ACHN (cell line): ENCODE measurements at regions not wholly inside any gene's neighbourhood (a gene's known extent, or its start where the extent isn't known, plus 50 kb on each side); places are given as distances from the start of the nearest gene placed in this dataset.

Experiments used
- DNase-seq: peaks from one replicate; pipeline ENCODE4 v3.0.0-alpha.2; 2015
- in situ Hi-C: cut with HindIII; loops from 2 replicates; pipeline ENCODE4 v1.10.0; 2017; ENCODE audit warnings: low sequenced_read_pairs, low pct_ligation_motif_present, low pct_unique_long_range_greater_than_20kb

DNA sequence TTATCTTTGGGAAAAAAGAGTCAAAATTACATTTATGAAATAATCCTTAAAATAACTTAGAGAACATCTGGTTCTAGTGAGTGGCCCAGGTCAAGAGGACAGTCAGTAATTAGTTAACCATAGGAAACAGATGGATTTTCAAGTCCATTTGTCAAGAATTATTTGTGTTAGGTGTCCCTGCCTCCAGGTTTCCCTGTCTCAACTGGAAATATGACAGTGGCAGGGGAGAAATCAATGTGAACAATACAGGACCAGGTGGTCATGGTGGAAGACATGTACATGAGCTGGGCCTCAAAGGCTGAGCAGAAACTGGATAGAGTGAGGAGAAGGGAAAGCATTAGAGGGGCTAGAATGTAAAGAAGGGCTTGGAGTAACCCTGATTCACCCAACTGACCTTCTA lies 372.6 kb downstream of the VPS13C start:
- DNase-seq = no peak
- in situ Hi-C loops = no loop called here

DNA sequence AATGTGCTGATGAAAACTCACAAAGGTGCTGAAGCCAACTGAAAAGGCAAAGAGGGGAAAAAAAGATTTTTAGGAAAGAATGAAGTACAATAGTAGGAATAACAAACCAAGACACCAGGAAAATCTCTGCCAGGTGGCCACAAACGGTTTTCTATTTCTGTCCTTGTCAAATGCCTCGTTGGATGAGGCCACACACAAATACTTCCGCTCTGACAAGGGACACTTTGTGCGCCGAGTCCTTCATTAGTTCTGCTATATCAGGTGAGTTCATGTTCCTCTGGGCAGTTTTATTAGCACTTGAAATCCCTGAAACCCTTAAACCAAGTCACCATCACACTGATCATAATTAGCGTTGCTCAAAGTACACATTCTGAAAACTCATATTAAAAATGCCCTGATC lies 373.1 kb downstream of the VPS13C start:
- no peak for DNase-seq
- in situ Hi-C loops = no loop called here

- in situ Hi-C loops = no loop called here
- DNase-seq = no peak
These were observed 374.3 kb downstream of the VPS13C start for GRCh38 chr15:61685971-61686370.

GRCh38 chr15:61685534-61685933 lies 374.7 kb downstream of the VPS13C start:
- in situ Hi-C loops = no loop called here
- no peak for DNase-seq

DNA sequence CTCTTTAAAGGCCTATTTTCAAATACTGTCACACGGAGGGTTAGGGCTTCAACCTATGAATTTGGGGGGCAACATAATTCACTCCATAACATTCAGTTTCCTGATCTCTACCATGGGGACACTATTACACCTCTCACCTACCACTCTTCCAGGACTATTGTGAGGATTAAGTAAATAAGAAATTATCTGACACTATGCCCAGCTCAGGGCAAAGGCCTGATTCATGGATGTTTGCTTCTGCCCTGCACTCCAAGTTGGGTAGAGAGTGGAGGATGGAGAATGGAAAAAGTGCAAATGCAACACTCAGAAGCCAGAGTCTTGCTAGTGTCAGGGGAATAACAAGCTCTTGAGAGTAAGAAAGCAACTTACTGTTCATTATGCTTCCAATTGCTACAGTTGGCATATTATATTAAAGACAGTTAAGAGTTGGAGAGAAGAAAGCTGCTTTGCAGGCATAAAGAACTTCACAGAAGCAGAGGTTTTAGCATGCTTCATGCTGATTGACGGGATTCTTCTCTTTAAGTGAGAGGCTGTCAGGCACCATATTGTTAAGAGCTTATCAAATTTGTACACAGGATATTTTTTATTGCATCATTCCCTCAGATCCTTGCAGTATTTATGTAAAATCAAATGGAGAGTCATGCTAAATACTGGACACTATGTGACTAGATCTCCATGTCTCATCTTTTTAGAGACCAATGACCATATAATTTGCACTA lies 375.3 kb downstream of the VPS13C start:
- DNase-seq = no peak
- in situ Hi-C loops = no loop called here

- DNase-seq = no peak
- in situ Hi-C loops = no loop called here
These were observed 377.1 kb downstream of the VPS13C start for GRCh38 chr15:61682891-61683735.

GRCh38 chr15:61681676-61682075 lies 378.6 kb downstream of the VPS13C start:
- DNase-seq = no peak
- in situ Hi-C loops = no loop called here

- no peak for DNase-seq
- in situ Hi-C loops = no loop called here
These were observed 379.2 kb downstream of the VPS13C start for GRCh38 chr15:61681038-61681418.

GRCh38 chr15:61680260-61681037 lies 379.8 kb downstream of the VPS13C start:
- in situ Hi-C loops = no loop called here

DNA sequence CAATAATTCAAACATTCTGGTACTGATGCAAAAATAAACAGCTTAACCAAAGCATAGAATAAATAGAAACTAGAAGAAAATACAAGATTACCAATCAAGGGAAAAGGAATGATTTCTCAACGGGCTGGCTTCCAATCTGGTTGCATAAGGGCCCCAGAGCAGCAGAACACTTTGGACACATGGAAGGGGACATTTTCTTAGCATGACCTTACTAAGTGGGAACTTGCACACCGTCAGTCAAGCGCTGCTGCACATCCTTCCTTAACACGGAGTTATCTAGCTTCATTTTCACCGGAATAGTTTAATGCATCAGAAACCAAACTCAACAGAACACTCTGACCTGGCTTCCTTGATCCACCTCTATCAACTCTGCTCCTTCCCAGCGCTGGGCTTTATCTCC lies 388.5 kb downstream of the VPS13C start:
- no peak for DNase-seq
- in situ Hi-C loops = no loop called here

More at GRCh38 chr15:61680260-61681037, 379.8 kb downstream of the VPS13C start:
- no peak for DNase-seq

- DNase-seq = no peak
These were observed 391.8 kb downstream of the VPS13C start for GRCh38 chr15:61668444-61668843.

DNA sequence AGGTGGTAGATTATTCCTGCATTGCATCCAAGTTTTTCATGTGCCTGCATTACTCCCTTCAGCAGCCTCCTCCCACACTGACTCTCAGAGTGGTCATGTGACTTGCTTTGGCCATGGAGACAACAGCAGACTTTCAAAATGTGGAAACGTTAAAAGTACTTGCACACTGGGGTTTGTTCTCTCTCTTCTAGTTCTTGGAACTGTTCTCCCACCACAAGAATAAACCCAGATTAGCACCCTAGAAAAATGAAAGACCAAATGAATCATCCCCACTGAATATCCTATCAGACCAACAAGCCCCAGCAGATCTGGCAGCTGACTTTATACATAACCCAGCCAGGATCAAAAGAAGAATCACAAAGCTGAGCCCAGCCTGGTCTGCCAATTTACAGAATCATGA lies 398.5 kb downstream of the VPS13C start:
- in situ Hi-C loops = no loop called here
- DNase-seq = no peak

More at GRCh38 chr15:61668444-61668843, 391.8 kb downstream of the VPS13C start:
- in situ Hi-C loops = no loop called here

DNA sequence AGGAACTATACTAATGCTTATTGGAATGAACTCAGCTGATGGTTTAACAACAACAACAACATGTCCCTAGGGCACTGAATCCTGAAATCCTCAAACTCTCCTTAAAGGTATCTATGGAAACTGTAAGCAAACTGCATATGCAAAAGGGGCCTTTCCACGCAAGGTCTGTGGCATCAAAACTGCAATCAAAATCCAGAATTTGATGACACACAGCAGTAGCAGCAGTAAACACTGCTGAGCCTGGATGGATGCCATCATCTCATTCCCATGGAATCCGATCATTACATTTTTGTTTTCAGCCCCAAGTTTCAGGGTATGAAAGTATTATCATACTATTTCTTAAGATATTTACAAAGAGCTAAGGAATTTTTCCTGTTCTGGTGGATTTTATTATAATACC lies 399.7 kb downstream of the VPS13C start:
- DNase-seq = no peak
- in situ Hi-C loops = no loop called here

GRCh38 chr15:61659566-61660190 lies 400.6 kb downstream of the VPS13C start:
- in situ Hi-C loops = no loop called here
- DNase-seq = no peak

DNA sequence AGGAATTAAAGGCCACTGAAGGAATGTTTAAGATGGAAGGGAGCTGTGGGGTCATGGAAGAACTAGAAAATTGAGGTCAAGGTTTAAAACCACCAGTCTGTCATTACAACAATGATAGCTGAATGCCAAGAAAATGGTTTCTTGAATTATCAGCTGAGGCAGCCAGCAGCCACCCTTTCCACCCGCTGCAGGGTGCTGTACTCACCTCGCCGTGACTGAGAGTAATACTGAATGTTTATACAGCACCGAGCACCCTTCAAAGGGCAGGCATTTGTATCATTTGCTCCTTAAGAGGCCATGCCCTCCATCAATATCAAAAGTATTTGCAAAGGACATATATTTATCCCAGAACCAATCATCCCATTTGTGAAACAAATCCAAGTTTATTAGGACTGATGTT lies 402.8 kb downstream of the VPS13C start:
- DNase-seq = no peak
- in situ Hi-C loops = no loop called here

GRCh38 chr15:61656391-61656790 lies 403.9 kb downstream of the VPS13C start:
- DNase-seq = no peak
- in situ Hi-C loops = no loop called here

DNA sequence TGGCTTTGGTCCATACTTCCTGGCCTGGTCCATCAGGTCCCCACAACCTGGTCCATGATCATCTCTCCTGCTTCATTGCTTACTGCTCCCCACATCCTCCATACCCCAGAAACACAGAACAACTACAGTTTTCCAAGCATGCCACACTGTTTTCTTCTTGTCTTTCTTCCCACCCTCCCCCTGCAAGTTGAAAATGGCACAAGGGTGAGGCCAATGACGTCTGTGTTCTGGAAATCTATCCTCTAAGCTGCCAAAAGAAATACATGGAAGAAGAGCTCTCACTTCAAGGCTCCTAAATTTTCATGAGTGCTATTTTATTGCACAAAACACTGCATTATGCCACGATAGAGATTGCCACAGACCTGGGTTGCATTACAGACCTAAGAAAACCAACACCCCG lies 404.4 kb downstream of the VPS13C start:
- no peak for DNase-seq
- in situ Hi-C loops = no loop called here

DNA sequence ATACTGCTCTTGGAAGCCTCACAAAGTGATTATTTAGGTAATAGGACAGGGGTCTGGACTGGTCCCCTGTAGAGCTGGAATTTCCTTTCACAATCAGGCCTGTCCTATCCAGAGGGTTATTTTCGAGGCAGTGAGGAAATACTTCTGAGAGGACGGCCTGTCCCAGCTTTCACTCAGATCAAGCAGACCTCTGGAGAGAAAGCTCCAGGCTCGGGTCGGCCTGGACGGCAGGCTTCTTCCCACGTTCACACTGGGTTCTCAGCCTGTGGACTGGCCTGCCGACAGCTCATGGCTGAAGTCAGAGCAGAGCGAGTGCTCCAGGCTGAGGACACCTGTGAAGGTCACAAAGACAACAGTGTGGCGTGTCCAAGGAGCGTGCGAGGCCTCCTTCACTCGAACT lies 405.3 kb downstream of the VPS13C start:
- in situ Hi-C loops = no loop called here
- DNase-seq = no peak
